ENCODE measurements at regions not wholly inside any gene's neighbourhood (a gene's known extent, or its start where the extent isn't known, plus 50 kb on each side); places are given as distances from the start of the nearest gene placed in this dataset.

GRCh38 chr21:18914570-18914969 lies 511.0 kb upstream of the TMPRSS15 start:
- no peak for TF ChIP-seq ZNF384 (IDR thresholded peaks at IDR 0.05)
- TF ChIP-seq SP1 (IDR thresholded peaks at IDR 0.05) = no peak
- TF ChIP-seq TARDBP (IDR thresholded peaks at IDR 0.05) = no peak
- no peak for TF ChIP-seq FOXK2 (IDR thresholded peaks at IDR 0.05)
- TF ChIP-seq, protein P1, sequence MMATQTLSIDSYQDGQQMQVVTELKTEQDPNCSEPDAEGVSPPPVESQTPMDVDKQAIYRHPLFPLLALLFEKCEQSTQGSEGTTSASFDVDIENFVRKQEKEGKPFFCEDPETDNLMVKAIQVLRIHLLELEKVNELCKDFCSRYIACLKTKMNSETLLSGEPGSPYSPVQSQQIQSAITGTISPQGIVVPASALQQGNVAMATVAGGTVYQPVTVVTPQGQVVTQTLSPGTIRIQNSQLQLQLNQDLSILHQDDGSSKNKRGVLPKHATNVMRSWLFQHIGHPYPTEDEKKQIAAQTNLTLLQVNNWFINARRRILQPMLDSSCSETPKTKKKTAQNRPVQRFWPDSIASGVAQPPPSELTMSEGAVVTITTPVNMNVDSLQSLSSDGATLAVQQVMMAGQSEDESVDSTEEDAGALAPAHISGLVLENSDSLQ (IDR thresholded peaks at IDR 0.05) = no peak
- TF ChIP-seq FOXM1 (IDR thresholded peaks at IDR 0.05; ENCODE audit: borderline replicate concordance) = no peak
- TF ChIP-seq ARNT (IDR thresholded peaks at IDR 0.05) = no peak

Data from HEK293T (cell line).